Rectal smooth muscle tissue (tissue), 1 donor: ENCODE measurements at regions not wholly inside any gene's neighbourhood (a gene's known extent, or its start where the extent isn't known, plus 50 kb on each side); places are given as distances from the start of the nearest gene placed in this dataset.
"Not testable (repeated sequence)": the region's sequence is repeated elsewhere in the genome, so short reads cannot be mapped to it uniquely, and the experiment has no call there.

Source experiments
- H3K27ac ChIP-seq: one replicate; pipeline ENCODE4 v1.7.0; 2013; ENCODE audit warnings: low read depth, low read length, inconsistent platforms
- H3K27me3 ChIP-seq: one replicate; pipeline ENCODE4 v1.7.0; 2013; ENCODE audit warnings: low read length; ENCODE audit not compliant: control insufficient read depth, insufficient read depth
- H3K36me3 ChIP-seq: one replicate; pipeline ENCODE4 v1.7.0; 2013; ENCODE audit warnings: low read length; ENCODE audit not compliant: control insufficient read depth, insufficient read depth
- H3K4me1 ChIP-seq: one replicate; pipeline ENCODE4 v1.7.0; 2013; ENCODE audit warnings: low read length; ENCODE audit not compliant: control insufficient read depth, insufficient read depth
- H3K4me3 ChIP-seq: one replicate; pipeline ENCODE4 v1.7.0; 2013; ENCODE audit warnings: low read length
- H3K9ac ChIP-seq: one replicate; pipeline ENCODE4 v1.7.0; 2013; ENCODE audit warnings: low read length

GRCh38 chr3:72615182-72615581, 233.1 kb downstream of the SHQ1 start:
- Histone ChIP-seq H3K4me3 (no peak overlapping the region), H3K9ac (no peak overlapping the region), H3K36me3 (no peaks in the 10 kb centered on the region), H3K27me3 (no peaks in the 10 kb centered on the region), H3K27ac (no peak overlapping the region), H3K4me1 (no peaks in the 10 kb centered on the region)

- no peak overlapping the region for H3K4me3 ChIP-seq
- no peaks in the 10 kb centered on the region for H3K27me3 ChIP-seq
- no peaks in the 10 kb centered on the region for H3K36me3 ChIP-seq
- no peaks in the 10 kb centered on the region for H3K4me1 ChIP-seq
- H3K27ac ChIP-seq: no peak overlapping the region
- H3K9ac ChIP-seq: no peak overlapping the region
Observed at GRCh38 chr3:72614394-72615074, 233.7 kb downstream of the SHQ1 start.

- Histone ChIP-seq H3K27me3 (no peaks in the 10 kb centered on the region), H3K9ac (no peak overlapping the region), H3K4me1 (no peaks in the 10 kb centered on the region), H3K4me3 (no peak overlapping the region), H3K36me3 (no peaks in the 10 kb centered on the region), H3K27ac (no peak overlapping the region)
Observed at GRCh38 chr3:72613871-72614270, 234.4 kb downstream of the SHQ1 start.

- H3K4me1 ChIP-seq, H3K27me3 ChIP-seq, H3K4me3 ChIP-seq, H3K27ac ChIP-seq, H3K36me3 ChIP-seq, H3K9ac ChIP-seq: not testable (repeated sequence)
Observed at GRCh38 chr3:72609114-72609513, 239.1 kb downstream of the SHQ1 start.

GRCh38 chr3:72606005-72606800, 242.0 kb downstream of the SHQ1 start:
- H3K4me1 ChIP-seq: no peaks in the 10 kb centered on the region
- no peak overlapping the region for H3K4me3 ChIP-seq
- H3K9ac ChIP-seq: no peak overlapping the region
- H3K27me3 ChIP-seq: no peaks in the 10 kb centered on the region
- no peak overlapping the region for H3K27ac ChIP-seq
- H3K36me3 ChIP-seq: no peaks in the 10 kb centered on the region

- no peak overlapping the region for H3K4me3 ChIP-seq
- H3K36me3 ChIP-seq: no peaks in the 10 kb centered on the region
- no peaks in the 10 kb centered on the region for H3K4me1 ChIP-seq
- no peak overlapping the region for H3K9ac ChIP-seq
- H3K27me3 ChIP-seq: no peaks in the 10 kb centered on the region
- no peak overlapping the region for H3K27ac ChIP-seq
Observed at GRCh38 chr3:72604328-72604727, 243.9 kb downstream of the SHQ1 start.

GRCh38 chr3:72601983-72602750, 246.1 kb downstream of the SHQ1 start:
- Histone ChIP-seq H3K36me3 (no peaks in the 10 kb centered on the region), H3K27me3 (no peaks in the 10 kb centered on the region), H3K4me3 (no peak overlapping the region), H3K27ac (no peak overlapping the region), H3K9ac (no peak overlapping the region), H3K4me1 (no peaks in the 10 kb centered on the region)

- Histone ChIP-seq H3K4me3 (no peak overlapping the region), H3K9ac (no peak overlapping the region), H3K27me3 (no peaks in the 10 kb centered on the region), H3K27ac (no peak overlapping the region), H3K36me3 (no peaks in the 10 kb centered on the region), H3K4me1 (no peaks in the 10 kb centered on the region)
Observed at GRCh38 chr3:72601060-72601459, 247.2 kb downstream of the SHQ1 start.

GRCh38 chr3:72597756-72598195, 250.5 kb downstream of the SHQ1 start:
- H3K4me1 ChIP-seq: no peaks in the 10 kb centered on the region
- no peaks in the 10 kb centered on the region for H3K36me3 ChIP-seq
- no peak overlapping the region for H3K27ac ChIP-seq
- no peak overlapping the region for H3K9ac ChIP-seq
- no peak overlapping the region for H3K4me3 ChIP-seq
- no peaks in the 10 kb centered on the region for H3K27me3 ChIP-seq

- Histone ChIP-seq H3K27me3 (no peaks in the 10 kb centered on the region), H3K9ac (no peak overlapping the region), H3K4me1 (peaks cover 4% of the 10 kb centered on the region), H3K4me3 (no peak overlapping the region), H3K36me3 (no peaks in the 10 kb centered on the region), H3K27ac (no peak overlapping the region)
Observed at GRCh38 chr3:72597043-72597442, 251.2 kb downstream of the SHQ1 start.

- Histone ChIP-seq H3K4me1 (peaks cover 10% of the 10 kb centered on the region), H3K36me3 (no peaks in the 10 kb centered on the region), H3K27ac (no peak overlapping the region), H3K27me3 (no peaks in the 10 kb centered on the region), H3K9ac (no peak overlapping the region), H3K4me3 (no peak overlapping the region)
Observed at GRCh38 chr3:72595927-72596610, 252.2 kb downstream of the SHQ1 start.

- Histone ChIP-seq H3K4me3 (no peak overlapping the region), H3K36me3 (no peaks in the 10 kb centered on the region), H3K27me3 (no peaks in the 10 kb centered on the region), H3K4me1 (peaks cover 13% of the 10 kb centered on the region), H3K9ac (no peak overlapping the region), H3K27ac (no peak overlapping the region)
Observed at GRCh38 chr3:72595376-72595775, 252.9 kb downstream of the SHQ1 start.
